ENCODE measurements at regions not wholly inside any gene's neighbourhood (a gene's known extent, or its start where the extent isn't known, plus 50 kb on each side); places are given as distances from the start of the nearest gene placed in this dataset.

- DNase-seq (ENCODE audit: extremely low spot score, unreplicated experiment): no peak
- no peak for TF ChIP-seq CTCF (IDR thresholded peaks at IDR 0.05)
- H3K36me3 Mint-ChIP-seq (ENCODE audit: unreplicated experiment): no peaks in the 10 kb centered on the region
- H3K4me3 Mint-ChIP-seq (ENCODE audit: unreplicated experiment): no peak overlapping the region
- no peak overlapping the region for H3K27ac Mint-ChIP-seq (ENCODE audit: unreplicated experiment)
- H3K9me3 Mint-ChIP-seq (ENCODE audit: unreplicated experiment): no peaks in the 10 kb centered on the region
- H3K4me1 Mint-ChIP-seq (ENCODE audit: unreplicated experiment): peaks cover 28% of the 10 kb centered on the region
- peaks cover 33% of the 10 kb centered on the region for H3K27me3 Mint-ChIP-seq (ENCODE audit: unreplicated experiment)
These were observed 71.3 kb upstream of the IFNE start for GRCh38 chr9:21553441-21553840.

GRCh38 chr9:21554813-21555212 lies 72.7 kb upstream of the IFNE start:
- Mint-ChIP-seq H3K9me3 (ENCODE audit: unreplicated experiment) (no peaks in the 10 kb centered on the region), H3K27me3 (ENCODE audit: unreplicated experiment) (peaks cover 38% of the 10 kb centered on the region), H3K4me3 (ENCODE audit: unreplicated experiment) (no peak overlapping the region), H3K27ac (ENCODE audit: unreplicated experiment) (no peak overlapping the region), H3K36me3 (ENCODE audit: unreplicated experiment) (no peaks in the 10 kb centered on the region), H3K4me1 (ENCODE audit: unreplicated experiment) (peaks cover 22% of the 10 kb centered on the region)
- DNase-seq (ENCODE audit: extremely low spot score, unreplicated experiment): no peak
- TF ChIP-seq CTCF (IDR thresholded peaks at IDR 0.05): no peak

- Mint-ChIP-seq H3K36me3 (ENCODE audit: unreplicated experiment) (no peaks in the 10 kb centered on the region), H3K4me3 (ENCODE audit: unreplicated experiment) (no peak overlapping the region), H3K4me1 (ENCODE audit: unreplicated experiment) (peaks cover 18% of the 10 kb centered on the region), H3K27ac (ENCODE audit: unreplicated experiment) (no peak overlapping the region), H3K27me3 (ENCODE audit: unreplicated experiment) (peaks cover 48% of the 10 kb centered on the region), H3K9me3 (ENCODE audit: unreplicated experiment) (no peaks in the 10 kb centered on the region)
- no peak for DNase-seq (ENCODE audit: extremely low spot score, unreplicated experiment)
- TF ChIP-seq CTCF (IDR thresholded peaks at IDR 0.05): no peak
These were observed 73.8 kb upstream of the IFNE start for GRCh38 chr9:21555911-21556310.

GRCh38 chr9:21556581-21557427 lies 74.7 kb upstream of the IFNE start:
- no peak for DNase-seq (ENCODE audit: extremely low spot score, unreplicated experiment)
- H3K9me3 Mint-ChIP-seq (ENCODE audit: unreplicated experiment): no peaks in the 10 kb centered on the region
- H3K36me3 Mint-ChIP-seq (ENCODE audit: unreplicated experiment): no peaks in the 10 kb centered on the region
- H3K4me3 Mint-ChIP-seq (ENCODE audit: unreplicated experiment): no peak overlapping the region
- no peak for TF ChIP-seq CTCF (IDR thresholded peaks at IDR 0.05)
- H3K4me1 Mint-ChIP-seq (ENCODE audit: unreplicated experiment): peaks cover 18% of the 10 kb centered on the region
- peak overlapping the region; percentile 36 for H3K27ac Mint-ChIP-seq (ENCODE audit: unreplicated experiment)
- peaks cover 54% of the 10 kb centered on the region for H3K27me3 Mint-ChIP-seq (ENCODE audit: unreplicated experiment)

- H3K36me3 Mint-ChIP-seq (ENCODE audit: unreplicated experiment): no peaks in the 10 kb centered on the region
- H3K4me3 Mint-ChIP-seq (ENCODE audit: unreplicated experiment): peak overlapping the region; percentile 42
- no peaks in the 10 kb centered on the region for H3K9me3 Mint-ChIP-seq (ENCODE audit: unreplicated experiment)
- no peak for TF ChIP-seq CTCF (IDR thresholded peaks at IDR 0.05)
- peaks cover 54% of the 10 kb centered on the region for H3K27me3 Mint-ChIP-seq (ENCODE audit: unreplicated experiment)
- H3K4me1 Mint-ChIP-seq (ENCODE audit: unreplicated experiment): peaks cover 18% of the 10 kb centered on the region
- H3K27ac Mint-ChIP-seq (ENCODE audit: unreplicated experiment): peak overlapping the region; percentile 31
- DNase-seq (ENCODE audit: extremely low spot score, unreplicated experiment): no peak
These were observed 75.3 kb upstream of the IFNE start for GRCh38 chr9:21557428-21557768.
